Anterior cingulate cortex (tissue), 58 donors: ENCODE measurements at regions not wholly inside any gene's neighbourhood (a gene's known extent, or its start where the extent isn't known, plus 50 kb on each side); places are given as distances from the start of the nearest gene placed in this dataset.
"Not testable (repeated sequence)": the region's sequence is repeated elsewhere in the genome, so short reads cannot be mapped to it uniquely, and the experiment has no call there.

Experiments
- DNase-seq, 58 donors: peaks; one replicate each; lab custom pipeline; 2025; lab: John Stamatoyannopoulos, UW

DNA sequence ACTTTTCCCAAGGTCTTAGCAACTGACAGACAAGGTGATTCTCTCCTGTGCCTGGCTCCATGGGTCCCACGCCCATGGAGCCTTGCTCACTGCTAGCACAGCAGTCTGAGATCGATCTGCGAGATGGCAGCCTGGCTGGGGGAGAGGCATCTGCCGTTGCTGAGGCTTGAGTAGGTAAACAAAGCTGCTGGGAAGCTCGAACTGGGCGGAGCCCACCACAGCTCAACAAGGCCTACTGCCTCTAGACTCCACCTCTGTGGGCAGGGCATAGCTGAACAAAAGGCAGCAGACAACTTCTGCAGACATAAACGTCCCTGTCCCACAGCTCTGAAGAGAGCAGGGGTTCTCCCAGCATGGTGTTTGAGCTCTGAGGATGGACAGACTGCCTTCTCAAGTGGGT is 224.9 kb upstream of the CNR1 start:
- not testable (repeated sequence) for DNase-seq

DNA sequence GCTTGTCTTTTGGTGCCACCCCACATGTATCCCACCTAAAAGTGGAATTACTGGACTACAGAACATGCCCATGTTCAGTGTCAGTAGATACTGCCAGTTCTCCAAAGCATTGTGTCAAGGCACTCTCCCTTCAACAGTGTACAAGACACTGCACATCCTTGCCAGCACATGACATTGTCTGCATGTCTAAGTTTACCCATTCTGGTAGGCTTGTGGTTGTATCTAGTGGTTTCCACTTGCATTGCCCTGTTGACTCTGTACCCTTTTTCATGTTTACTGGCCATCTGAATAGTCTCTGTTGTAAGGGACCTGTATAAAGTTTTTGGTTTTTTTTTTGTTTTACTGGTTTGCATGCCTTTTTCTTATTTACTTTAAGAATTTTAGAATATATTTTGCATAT is 222.4 kb upstream of the CNR1 start:
- no peak for DNase-seq

GRCh38 chr6:88386167-88386566 is 220.0 kb upstream of the CNR1 start:
- no peak for DNase-seq

- DNase-seq = no peak
Measured at GRCh38 chr6:88383183-88383582, 217.0 kb upstream of the CNR1 start.

DNA sequence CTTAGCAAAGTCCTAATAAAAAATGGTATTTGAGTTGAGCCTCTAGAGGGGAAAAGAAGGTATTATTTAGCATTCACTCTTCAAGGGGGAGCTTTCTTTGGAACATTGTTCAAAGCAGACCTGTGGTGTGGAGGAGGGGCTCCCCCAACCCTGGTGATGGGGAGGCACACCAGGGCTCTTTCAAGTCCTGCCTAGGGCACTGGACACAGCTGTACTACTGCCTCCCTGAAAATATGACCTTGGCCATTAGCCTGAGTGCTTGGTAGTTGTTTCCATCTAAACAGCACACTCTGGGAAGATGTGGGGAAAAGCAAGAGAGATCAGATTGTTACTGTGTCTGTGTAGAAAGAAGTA is 215.1 kb upstream of the CNR1 start:
- DNase-seq = no peak

DNA sequence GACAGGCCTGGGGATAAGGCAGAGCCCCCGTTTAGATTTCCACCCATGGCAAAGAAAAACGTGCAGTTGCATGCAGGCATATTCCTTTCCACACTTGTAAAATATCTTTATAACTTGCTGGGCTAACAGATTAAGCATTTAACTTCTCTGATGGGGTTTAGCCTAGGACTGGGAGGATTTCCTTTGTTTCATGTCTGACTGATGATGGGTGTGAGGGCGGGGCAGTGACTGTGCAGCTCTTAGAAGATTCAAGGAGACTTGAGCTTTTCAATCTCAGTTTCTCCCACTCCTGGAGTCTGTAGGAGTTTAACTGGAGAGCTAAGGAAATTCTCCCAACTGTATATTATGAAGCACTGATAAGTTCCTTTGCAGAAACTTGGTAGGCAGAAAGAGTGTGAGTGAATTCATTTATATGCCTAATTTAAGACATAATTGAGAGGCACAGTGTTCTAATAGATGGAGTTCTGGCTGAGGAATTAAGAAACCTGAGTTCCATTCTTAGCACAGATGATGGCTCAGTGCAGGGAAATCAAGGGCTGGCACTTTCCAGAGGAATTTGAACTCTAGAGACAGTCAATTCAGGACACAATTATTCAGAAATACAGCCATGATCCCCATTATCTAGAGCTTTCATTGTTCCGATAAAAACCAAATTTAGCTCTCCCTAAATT is 214.6 kb upstream of the CNR1 start:
- DNase-seq = peak in 14 of 58 donors; percentile 1 to 53 (median 10)

GRCh38 chr6:88380083-88380482 is 213.9 kb upstream of the CNR1 start:
- peak in 47 of 58 donors; percentile 2 to 58 (median 30) for DNase-seq

DNA sequence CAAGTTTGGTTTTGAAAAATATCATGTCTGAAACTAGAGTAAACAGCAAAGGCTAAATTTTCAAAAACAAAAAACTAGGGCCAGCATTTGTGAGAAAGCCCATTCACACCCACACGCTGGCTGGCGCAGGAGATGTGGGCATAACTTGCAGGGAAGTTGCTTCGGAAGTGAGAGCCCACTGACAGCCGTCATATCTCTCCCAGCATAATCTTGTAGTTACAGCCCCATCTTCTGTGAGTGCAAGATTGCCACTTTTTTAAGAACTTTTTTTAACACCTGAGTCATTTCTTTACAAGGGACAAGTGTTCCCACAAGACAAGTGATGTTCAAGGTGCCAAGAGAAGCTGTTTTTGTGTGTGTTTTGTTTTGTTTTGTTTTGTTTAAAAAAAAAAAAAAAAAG is 212.5 kb upstream of the CNR1 start:
- peak in 23 of 58 donors; percentile 3 to 49 (median 17) for DNase-seq

- no peak for DNase-seq
Measured at GRCh38 chr6:88377976-88378568, 211.9 kb upstream of the CNR1 start.

DNA sequence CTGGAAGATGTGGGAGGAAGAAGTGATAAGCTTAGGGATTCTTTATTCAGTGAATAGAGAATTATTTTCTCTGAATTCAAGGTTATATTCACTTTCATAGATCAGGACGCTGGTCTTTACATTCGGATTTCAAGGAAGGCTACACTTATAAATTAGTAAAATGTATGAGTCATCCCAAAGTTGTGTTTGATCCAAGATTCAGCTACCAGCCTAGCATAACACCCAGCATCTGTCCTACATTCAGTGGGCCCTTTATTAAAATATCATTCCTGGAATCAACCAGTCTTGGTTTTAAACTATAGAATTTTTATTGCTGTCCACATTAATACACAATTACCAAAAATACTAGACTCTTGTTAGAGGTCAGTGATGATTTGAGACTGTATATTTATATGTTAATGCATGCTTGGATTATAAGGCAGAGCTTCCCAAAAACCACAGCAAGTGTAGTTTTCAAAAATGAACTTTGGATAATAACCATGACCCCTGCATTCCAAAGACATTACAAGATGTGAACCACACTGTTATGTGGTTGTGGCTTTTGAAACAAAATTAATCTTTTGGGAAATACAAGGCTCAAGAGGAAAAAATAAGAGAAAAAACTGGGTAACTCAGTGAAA is 210.7 kb upstream of the CNR1 start:
- DNase-seq = no peak

DNA sequence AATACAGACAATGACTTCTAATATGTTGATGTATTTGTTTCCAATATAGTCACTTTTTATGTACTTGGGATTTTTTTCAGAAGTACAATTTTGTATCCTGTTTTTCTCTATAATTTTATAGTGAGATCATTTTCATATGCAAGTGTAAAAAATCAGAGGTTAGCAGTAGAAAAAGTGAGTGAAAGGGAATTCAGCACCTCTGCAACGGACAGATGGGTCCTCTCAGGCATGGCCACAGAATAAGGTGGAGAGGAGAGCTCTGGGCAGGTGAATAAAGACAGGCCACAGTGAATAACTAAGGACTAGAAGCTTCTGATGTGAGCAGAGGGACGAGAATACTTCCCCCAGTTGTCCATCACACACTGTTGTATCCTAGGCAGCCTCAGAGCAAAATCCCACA is 210.1 kb upstream of the CNR1 start:
- DNase-seq = no peak

DNA sequence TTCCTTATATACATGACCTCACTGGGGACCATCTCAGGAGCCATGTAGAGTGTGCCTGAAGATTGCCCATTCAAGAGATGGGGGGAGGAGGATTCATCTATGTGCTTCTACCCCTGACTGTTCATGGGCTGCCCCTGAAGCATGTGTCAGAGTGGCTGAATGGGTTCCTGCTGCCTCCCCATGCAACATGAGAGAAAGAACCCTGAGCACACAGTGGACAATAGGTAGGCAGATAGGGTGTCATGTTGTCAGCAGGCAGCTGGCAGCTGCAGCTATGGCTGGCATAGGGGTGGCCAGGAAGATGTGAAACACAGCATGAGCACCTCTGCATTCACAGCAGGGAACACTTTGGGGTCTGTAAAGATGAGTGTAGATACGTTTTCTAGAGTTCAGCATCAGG is 208.4 kb upstream of the CNR1 start:
- DNase-seq = no peak

GRCh38 chr6:88371480-88371879 is 205.3 kb upstream of the CNR1 start:
- no peak for DNase-seq

GRCh38 chr6:88370127-88370710 is 204.1 kb upstream of the CNR1 start:
- no peak for DNase-seq

GRCh38 chr6:88369262-88369661 is 203.1 kb upstream of the CNR1 start:
- DNase-seq = no peak

- no peak for DNase-seq
Measured at GRCh38 chr6:88368071-88368787, 202.1 kb upstream of the CNR1 start.

DNA sequence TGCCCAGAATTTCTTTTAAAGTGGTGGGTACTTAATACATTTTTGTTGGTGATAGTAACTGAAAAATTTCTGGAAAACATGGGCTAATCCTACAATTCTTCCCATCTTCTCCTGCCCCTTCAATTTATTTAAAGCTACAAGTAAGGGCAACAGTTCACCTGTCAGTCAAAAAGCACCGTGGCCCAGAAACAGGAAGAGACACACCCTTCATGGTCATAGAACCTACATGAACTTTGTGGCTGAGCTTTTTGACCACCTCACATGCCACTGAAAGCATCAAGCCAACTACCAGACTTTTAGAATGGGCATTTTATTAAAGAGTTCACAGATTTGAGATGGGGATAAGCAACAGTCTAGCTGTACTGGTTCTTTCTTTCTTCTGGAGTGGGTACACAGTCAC is 201.1 kb upstream of the CNR1 start:
- DNase-seq = no peak

DNA sequence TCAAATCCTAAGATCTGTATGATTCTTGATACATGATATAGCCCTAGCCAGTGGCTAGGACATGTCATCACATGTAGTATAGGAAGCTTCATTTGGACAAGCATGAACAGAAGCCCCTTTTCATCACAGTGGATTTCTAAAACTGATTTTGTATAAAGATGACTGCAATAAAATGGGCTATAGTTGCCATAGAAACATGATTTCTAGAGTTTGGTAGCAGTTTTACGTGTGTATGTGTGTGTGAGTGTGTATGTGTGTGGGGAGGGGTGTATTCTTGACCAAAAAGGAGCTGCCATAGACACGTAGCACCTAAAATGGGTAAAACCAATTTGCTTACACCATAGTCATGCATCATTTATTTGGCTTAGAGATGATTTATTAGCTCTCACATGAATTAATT is 200.5 kb upstream of the CNR1 start:
- no peak for DNase-seq

DNA sequence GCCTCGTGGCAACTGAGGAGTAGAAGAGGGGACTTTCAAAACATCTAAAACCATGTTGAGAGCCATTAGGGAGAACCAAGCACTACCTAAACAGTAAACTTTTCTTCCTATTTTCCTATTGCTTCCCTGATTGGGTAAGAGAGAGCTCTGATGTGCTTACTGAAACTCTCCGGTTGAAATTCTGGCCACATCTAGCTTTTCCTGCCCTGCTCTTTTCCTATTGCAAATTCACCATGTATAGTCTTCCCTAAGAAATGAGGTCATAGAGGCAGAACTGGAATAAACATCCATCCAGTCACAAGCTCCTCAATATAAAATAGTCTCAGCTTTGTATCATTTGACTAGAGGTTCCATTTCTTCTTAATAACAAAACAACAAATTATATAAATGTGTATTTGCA is 199.5 kb upstream of the CNR1 start:
- DNase-seq = no peak

DNA sequence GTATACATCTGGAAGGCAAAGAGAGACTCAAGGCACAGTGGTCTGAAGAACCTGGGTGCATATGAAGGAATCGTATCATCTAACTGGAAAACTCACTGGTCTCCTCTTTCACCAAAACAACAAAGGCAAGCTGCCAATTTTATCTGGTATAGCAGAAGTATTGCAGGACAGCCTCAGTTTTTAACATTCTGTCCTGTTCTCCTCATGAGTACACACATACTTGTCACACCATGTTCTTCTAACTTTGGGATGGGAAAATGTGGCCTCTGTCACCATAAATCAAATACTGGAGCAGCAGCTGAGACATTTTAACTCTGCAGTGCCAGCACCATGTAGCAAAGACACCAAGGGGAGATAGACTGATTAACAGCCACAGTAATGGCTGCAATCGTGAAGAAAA is 199.1 kb upstream of the CNR1 start:
- no peak for DNase-seq

- DNase-seq = no peak
Measured at GRCh38 chr6:88361754-88362153, 195.6 kb upstream of the CNR1 start.
